CD4-positive, alpha-beta T cell treated with Interleukin-4 for 4 hours (primary cell): ENCODE measurements at regions not wholly inside any gene's neighbourhood (a gene's known extent, or its start where the extent isn't known, plus 50 kb on each side); places are given as distances from the start of the nearest gene placed in this dataset.
"Not testable (repeated sequence)": the region's sequence is repeated elsewhere in the genome, so short reads cannot be mapped to it uniquely, and the experiment has no call there.

Source experiments
- DNase-seq: peaks from one replicate; pipeline ENCODE4 v3.0.0-alpha.2; 2020

- DNase-seq = no peak
These were observed 1156.1 kb downstream of the TBL1XR1 start for GRCh38 chr3:176041185-176041584.

GRCh38 chr3:176037636-176038035, 1159.6 kb downstream of the TBL1XR1 start:
- no peak for DNase-seq

- no peak for DNase-seq
These were observed 1165.2 kb downstream of the TBL1XR1 start for GRCh38 chr3:176032043-176032442.

- not testable (repeated sequence) for DNase-seq
These were observed 1157.1 kb downstream of the NAALADL2 start for GRCh38 chr3:176016203-176016602.

GRCh38 chr3:176015228-176015627, 1156.1 kb downstream of the NAALADL2 start:
- not testable (repeated sequence) for DNase-seq

- DNase-seq = no peak
These were observed 1150.1 kb downstream of the NAALADL2 start for GRCh38 chr3:176009256-176009655.

- DNase-seq = no peak
These were observed 1146.4 kb downstream of the NAALADL2 start for GRCh38 chr3:176005564-176005963.

- no peak for DNase-seq
These were observed 1130.0 kb downstream of the NAALADL2 start for GRCh38 chr3:175989161-175989560.

GRCh38 chr3:175988401-175988800, 1129.3 kb downstream of the NAALADL2 start:
- DNase-seq = no peak

- DNase-seq = no peak
These were observed 1126.6 kb downstream of the NAALADL2 start for GRCh38 chr3:175985781-175986180.

GRCh38 chr3:175983379-175983778, 1124.2 kb downstream of the NAALADL2 start:
- no peak for DNase-seq

GRCh38 chr3:175980486-175981090, 1121.5 kb downstream of the NAALADL2 start:
- DNase-seq = no peak

- DNase-seq = no peak
These were observed 1119.0 kb downstream of the NAALADL2 start for GRCh38 chr3:175977968-175978752.

- DNase-seq = no peak
These were observed 1110.3 kb downstream of the NAALADL2 start for GRCh38 chr3:175969456-175969855.

- DNase-seq = no peak
These were observed 1105.9 kb downstream of the NAALADL2 start for GRCh38 chr3:175965036-175965435.

GRCh38 chr3:175957427-175957826, 1098.3 kb downstream of the NAALADL2 start:
- DNase-seq = no peak

GRCh38 chr3:175956964-175957363, 1097.8 kb downstream of the NAALADL2 start:
- no peak for DNase-seq

- no peak for DNase-seq
These were observed 1092.0 kb downstream of the NAALADL2 start for GRCh38 chr3:175951047-175951694.

GRCh38 chr3:175948041-175948440, 1088.9 kb downstream of the NAALADL2 start:
- no peak for DNase-seq

GRCh38 chr3:175941352-175941751, 1082.2 kb downstream of the NAALADL2 start:
- DNase-seq = no peak

GRCh38 chr3:175940881-175941280, 1081.7 kb downstream of the NAALADL2 start:
- no peak for DNase-seq

GRCh38 chr3:175940243-175940642, 1081.1 kb downstream of the NAALADL2 start:
- no peak for DNase-seq

GRCh38 chr3:175937367-175937766, 1078.2 kb downstream of the NAALADL2 start:
- DNase-seq = not testable (repeated sequence)

GRCh38 chr3:175932586-175932985, 1073.5 kb downstream of the NAALADL2 start:
- DNase-seq = no peak
